NCI-H2171 (cell line): ENCODE measurements at regions not wholly inside any gene's neighbourhood (a gene's known extent, or its start where the extent isn't known, plus 50 kb on each side); places are given as distances from the start of the nearest gene placed in this dataset.
"Not testable (repeated sequence)": the region's sequence is repeated elsewhere in the genome, so short reads cannot be mapped to it uniquely, and the experiment has no call there.

ENCODE experiments used
- DNase-seq: peaks from one replicate; lab custom pipeline; 2025; lab: John Stamatoyannopoulos, UW

DNA sequence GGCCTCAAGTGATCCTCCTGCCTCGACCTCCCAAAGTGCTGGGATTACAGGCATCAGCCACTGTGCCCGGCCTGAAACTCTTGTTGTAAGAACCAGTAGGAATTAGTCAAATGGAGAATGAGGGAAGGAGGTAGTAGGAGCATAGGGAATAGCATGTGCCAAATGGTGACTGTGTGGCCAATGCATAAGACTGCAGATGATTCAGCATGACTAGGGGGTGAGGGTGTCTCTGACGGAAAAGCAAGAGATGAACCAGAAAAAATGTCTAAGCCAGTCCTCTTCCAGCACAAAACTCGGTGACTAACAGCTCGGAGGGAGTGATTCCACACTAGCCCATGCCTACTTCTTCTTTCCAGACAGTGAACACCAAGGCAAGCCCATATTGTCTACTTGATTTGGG lies 58.2 kb upstream of the DUSP21 start:
- DNase-seq, result no peak

DNA sequence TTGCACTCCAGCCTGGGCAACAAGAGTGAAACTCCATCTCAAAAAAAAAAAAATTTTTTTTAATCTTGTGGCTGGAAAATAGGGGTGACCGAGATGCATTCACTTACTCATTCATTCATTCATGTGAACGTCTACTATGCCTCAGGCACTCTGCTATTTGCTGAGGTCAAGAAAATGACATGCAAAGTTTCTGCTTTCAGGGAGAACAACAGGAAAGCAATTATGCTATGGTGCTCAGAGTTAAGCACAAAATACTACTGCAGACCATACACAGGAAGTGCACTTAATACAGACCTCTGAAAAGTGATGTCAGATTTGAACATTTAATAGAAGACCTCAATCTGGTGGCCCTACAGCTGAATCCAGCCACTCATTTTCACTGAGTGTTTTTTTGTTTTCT lies 59.6 kb upstream of the DUSP21 start:
- no peak for DNase-seq

DNA sequence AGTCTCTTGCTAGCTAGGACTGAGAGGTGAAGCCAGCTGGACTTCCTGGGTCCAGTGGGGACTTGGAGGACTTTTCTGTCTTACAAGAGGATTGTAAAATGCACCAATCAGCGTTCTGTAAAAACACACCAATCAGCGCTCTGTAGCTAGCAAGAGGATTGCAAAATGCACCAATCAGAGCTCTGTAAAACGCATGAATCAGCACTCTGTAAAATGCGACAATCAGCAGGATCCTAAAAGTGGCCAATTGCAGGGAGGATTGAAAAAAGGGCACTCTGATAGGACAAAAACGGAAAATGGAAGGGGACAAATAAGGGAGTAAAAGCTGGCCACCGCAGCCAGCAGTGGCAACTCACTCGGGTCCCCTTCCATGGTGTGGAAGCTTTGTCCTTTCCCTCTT lies 65.6 kb upstream of the DUSP21 start:
- DNase-seq, result no peak

DNA sequence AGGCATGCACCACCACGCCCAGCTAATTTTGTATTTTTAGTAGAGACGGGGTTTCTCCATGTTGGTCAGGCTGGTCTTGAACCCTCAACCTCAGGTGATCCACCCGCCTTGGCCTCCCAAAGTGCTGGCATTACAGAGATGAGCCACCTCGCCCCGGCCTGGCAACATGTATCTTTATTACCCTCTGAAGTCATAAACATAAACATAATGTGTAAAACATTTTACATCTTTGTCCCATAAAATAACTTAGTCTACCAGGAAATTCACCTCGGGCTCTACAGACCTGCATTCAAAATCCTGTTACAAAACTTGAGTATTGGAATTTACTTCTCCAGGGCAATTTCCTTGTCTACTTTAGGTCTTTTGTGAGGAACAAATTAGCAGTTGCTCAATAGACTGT lies 68.1 kb upstream of the DUSP21 start:
- no peak for DNase-seq

DNA sequence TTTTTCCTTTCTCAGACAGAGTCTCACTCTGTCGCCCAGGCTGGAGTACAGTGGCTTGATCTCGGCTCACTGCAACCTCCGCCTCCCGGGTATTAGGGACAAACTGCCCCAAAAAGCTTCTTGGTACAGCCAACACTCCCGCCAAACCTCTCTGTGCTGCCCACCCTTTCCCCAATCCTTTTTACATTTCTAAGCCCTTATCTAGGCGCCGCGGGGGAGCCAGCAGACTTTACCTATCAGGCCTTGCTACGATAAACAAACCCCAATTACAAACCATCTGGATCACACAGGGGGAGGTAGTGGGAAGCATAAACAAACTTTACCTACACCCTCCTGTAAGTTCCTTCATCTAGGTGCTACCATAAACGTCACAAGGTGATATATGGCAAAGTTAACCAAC lies 69.8 kb upstream of the DUSP21 start:
- not testable (repeated sequence) for DNase-seq

DNA sequence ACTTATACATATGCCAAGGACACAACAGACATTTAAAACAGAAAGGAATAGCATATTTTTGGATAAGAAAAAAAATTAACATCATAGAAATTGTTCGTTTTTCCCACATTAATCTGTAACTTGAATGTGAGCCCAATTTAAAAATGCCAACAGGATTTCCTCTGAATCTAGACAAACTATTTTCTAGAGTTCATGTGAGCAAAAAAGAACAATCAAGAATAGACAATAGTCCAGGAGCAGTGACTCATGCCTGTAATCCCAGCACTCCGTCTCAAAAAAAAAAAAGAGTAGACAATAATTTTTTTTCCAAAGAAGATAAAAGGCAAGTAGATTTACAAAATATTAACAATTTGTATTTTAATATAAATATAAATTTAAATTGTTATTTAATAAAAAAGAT lies 73.7 kb upstream of the DUSP21 start:
- DNase-seq, result no peak

DNA sequence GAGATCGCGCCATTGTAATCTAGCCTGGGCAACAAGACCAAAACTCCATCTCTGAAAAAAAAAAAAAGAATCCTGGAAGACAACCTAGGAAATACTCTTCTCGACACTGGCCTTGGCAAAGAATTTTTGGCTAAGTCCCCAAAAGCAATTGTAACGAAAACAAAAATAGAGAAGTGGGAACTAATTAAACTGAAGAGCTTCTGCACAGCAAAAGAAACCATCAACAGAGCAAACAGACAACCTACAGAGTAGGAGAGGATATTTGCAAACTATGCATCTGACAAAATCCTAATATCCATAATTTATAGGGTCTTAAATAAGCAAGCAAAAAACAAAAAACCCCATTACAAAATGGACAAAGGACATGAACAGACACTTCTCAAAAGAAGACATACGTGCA lies 76.5 kb upstream of the DUSP21 start:
- DNase-seq, result no peak

DNA sequence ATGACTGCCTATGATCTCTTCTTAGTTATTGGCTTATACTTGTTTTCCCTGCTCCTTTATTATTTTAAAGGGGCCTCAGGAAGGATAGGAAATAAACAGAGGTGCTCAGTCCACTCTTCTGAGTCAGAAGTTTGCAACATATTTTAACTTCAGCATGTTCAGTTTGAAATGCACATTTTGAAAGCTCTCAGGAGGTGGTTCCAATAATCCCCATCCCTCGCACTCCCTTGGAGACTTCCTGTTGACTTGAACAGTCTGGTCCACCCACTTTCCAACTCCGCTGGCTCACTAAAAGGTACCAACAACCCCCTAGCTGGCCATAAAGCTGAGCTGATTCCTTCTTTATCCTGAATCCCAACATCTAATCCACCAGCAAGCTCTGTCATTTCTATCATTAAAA lies 78.3 kb upstream of the DUSP21 start:
- no peak for DNase-seq

DNA sequence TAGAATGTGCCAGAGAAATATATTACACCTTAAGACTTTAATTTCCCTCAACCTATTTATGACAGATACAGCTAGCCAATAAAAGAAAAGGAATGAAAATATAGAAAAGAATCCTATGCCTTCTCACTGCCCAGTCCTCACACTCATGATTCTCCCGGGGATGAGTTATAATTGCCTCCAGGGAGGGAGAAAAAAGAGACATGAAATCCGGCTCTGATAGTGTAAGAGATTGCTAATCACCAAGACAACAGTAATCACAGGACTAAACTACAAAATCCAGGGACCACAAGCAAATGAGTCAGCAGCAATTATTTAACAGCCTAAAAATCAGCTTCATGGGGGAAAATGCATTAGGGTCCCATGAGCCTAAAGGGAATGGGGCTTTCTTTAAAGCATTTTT lies 95.9 kb upstream of the DUSP21 start:
- DNase-seq, result no peak

DNA sequence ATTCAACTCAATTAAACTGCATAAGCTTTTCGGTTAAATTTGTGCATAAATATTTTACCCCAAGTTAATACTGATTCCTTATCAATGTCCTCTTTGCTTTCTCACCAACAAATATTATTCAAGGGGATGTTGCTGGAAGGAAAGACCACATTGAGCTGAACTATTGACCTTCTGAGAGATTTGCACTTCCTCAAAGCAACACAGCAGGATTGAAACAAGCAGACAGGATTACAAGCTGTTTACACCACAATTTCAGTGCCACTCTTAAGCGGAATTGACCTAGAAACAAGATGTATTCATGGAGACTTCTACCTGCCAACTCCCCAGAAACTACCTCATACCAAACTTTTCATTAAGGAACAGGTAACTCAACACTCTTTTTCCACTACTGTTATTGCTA lies 96.5 kb upstream of the DUSP21 start:
- no peak for DNase-seq

DNA sequence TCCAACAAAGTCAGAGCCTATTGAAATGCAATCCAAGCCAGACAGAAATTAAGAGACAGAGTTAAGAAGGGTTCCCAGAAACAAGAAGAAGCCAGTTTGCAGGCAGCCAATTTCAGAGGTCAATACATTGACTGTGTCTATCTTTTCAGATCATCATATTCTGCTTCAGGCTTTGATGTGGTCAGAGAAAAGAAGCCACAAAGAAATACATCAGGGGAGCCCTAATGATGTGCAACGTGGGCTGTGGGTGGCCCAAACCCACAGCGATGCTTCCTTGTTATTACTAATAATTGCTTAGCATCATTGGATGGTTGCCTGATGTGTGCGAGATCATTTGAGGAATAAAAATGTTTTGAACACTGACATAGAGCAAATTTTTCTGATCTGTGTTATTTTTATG lies 99.0 kb upstream of the DUSP21 start:
- no peak for DNase-seq

DNA sequence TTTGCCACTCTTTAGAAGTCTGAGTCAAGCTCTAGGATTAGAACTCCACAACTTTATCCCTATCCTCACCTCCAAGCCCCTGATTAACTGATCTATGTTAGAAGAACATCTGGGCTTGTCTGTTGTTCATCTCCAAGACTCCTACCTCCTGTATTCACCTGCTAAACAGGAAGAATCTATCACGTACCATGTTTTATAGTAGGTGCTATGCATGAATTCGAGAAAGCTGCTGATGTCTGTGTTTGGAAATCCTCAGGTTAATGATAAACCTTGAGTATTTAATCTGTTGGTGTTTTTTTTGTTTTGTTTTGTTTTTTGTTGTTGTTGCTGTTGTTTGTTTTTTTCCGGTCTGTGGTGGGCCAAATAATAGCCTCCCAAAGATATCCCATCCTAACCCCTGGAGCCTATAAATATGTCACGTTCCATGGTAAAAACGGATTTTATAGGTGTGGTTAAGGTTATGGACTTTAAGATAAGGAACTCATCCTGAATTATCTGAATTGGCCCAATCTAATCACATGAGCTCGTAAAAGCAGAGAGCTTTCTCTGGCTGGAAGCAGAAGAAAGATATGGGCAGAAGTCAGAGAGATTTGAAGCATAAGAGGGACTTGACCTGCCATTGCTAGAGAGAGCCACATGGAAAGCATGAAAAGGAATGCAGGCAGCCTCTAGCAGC lies 101.2 kb upstream of the DUSP21 start:
- no peak for DNase-seq

DNA sequence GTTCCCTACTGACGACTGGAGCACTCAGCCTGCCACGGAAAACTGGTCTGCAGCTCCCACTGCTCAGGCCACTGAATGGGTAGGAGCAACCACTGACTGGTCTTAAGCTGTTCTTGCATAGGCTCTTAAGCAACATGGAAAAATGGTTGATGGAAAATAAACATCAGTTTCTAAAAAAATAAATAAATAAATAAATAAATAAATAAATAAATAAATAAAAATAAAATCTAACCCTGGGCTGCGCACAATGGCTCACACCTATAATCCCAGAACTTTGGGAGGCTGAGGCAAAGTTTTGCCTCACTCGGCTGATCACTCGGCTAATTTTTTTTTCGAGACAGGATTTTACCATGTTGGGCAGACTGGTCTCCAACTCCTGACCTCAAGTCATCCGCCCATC lies 102.0 kb upstream of the DUSP21 start:
- not testable (repeated sequence) for DNase-seq

DNA sequence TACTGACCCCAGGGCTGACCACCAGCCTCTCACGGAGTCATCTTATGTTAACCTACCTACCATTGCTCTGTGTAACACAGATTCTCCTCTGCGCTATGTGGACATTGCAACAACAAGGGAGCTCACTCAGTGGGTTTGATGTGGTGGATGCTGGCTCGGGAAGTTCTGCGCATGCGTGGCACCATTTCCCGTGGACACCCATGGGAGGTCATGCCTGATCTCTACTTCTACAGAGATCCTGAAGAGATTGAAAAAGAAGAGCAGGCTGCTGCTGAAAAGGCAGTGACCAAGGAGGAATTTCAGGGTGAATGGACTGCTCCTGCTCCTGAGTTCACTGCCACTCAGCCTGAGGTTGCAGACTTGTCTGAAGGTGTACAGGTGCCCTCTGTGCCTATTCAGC lies 102.4 kb upstream of the DUSP21 start:
- not testable (repeated sequence) for DNase-seq

DNA sequence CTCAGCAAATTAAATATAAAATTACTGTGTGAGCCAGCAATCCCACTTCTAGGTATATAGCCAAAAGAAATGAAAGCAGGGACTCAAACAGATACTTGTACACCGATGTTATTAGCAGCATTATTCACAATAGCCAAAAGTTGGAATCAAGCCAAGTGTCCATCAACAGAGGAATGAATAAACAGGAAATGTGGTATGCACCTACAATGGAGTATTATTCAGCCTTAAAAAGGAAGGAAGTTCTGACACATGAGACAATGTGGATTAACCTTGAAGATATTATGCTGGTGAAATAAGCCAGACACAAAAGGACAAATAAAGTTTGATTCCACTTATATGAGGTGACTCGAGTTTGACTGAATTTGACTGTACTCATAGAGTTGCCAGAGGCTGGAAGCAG lies 108.3 kb upstream of the DUSP21 start:
- DNase-seq, result no peak

DNA sequence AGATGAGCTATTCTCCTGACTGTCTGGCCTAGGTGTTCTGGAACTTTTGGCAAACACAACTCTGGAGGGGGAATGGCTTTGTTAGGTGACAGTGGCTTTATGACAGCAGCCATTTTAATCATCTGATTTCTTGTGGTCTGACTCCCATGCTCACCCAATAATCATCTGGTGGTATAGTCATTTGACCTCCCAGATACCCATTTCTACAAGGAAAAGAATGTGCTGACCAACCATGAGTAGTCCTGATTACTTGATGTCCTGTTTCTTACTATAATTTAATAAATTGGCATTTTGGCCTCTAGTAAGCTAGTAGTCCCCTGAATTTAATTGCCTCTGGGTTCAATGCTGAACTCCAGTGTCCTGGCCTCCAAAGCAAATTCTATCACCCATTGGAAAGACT lies 109.9 kb upstream of the DUSP21 start:
- DNase-seq, result no peak

DNA sequence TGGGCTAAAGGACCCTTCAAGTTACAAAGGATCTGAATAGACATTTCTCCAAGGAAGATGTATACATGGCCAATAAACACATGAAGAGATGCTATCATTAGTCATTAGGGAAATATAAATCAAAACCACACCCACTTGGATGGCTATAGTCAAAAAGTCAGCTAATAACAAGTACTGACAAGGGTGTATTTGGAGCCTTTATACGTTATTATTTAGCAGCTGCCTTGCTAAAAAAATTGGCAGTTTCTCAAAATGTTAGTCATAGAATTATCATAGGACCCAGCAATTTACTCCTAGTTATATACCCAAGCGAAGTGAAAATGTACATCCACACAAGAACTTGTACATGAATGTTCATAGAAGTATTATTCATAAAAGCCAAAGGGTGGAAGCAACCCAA lies 112.7 kb upstream of the DUSP21 start:
- DNase-seq, result no peak

DNA sequence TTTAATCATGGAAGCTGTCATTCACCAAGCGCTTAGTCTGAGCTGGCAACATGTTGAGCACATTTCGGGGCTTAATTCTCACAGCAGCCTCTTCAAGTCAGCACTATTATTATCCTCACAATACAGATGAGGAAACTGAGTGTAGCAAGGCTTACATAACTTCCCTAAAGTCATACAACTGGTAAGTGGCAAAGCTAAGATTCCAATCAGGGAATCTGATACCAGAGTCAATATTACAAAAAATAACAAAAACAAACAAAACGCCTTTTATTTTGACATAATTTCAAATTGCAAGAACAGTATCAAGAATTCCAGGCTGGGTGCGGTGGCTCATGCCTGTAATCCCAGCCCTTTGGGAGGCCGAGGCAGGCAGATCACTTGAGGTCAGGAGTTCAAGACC lies 120.4 kb upstream of the DUSP21 start:
- DNase-seq, result no peak

DNA sequence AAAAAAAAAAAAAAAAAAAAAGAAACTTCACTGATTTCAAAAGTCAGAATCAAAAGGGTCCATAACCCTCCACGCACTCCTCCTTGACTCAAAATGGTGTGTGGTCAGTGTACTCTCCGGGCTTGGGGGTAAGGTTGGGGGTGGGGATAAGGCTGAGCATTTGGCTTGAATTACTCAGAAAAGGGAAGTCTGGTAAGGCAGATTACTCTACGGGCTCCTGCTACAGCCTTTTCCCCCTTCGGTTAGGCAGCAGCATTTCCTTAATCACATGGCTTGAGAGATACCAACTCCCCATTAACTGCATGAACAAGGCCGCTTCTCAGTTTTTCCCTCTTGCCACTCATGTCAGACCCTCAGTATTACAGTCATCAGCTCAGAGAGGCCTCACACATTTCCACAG lies 135.4 kb upstream of the DUSP21 start:
- no peak for DNase-seq

DNA sequence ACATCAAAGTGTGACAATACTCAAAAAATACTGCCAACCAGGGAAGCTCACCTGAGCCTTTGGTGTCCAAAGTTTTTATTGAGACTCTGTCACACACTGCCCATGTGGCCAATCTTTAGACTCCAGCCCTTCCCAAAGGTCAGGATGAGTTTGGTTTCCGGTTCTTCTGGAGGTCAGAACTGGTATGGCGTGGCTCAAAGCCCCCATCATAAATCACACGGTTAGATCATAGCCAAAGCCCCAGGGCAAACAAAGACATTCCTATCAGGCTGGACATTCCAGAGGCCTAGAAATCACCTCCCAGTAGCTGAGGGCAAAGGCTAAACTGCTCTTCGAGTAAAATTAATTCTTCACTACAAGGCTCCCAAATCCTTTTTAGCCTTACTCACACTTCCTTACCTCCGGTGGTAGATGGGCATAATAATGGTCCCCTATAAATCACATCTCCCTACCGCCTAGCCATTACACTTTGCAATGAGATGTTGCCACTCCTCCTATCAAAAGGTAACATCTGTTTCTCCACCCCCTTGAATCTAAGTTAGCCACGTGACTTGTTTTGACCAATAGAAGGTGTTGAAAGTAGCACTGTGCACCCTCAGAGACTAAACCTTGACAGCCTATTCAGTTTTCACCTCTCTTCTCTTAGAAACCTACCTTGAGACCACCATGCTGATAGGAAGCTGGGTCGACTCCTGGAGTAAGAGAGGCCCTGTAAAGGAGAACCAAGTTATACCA lies 137.8 kb upstream of the DUSP21 start:
- DNase-seq, result no peak

DNA sequence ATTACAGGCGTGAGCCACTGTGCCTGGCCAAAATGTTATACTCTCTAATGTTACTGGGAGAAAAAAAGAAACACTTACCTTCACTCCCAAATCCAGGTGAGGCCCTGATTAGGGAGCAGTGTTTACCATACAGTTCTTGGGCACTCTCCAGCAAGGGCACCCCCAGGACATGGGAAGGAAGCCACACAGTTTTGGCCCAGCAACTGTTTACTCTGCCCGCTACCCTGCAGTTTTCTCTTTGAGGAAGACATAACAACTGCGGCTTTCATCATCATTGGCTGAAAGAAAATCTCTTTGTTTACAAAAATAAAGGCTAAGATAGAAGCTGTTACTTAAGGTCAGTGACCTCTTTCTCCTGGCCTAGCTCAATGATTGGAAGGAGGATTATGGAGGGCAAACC lies 145.5 kb upstream of the DUSP21 start:
- DNase-seq, result no peak

DNA sequence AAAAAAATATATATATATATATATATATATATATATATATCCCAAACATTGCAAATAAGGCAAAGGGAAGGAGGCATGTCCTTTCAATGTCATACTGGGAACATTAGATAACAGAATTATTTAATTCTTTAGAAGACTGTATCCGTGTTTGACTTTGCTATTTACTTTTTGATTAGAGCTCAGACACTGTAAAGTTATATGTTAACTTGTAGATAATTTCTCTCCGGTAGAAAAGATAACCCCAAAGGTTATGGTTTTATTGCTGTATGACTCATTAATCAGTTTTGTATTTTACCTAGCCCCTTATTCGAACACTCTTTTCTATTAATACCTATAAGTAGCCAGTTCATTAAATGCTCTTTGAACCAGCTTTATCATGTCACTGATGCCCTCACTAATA lies 150.6 kb upstream of the DUSP21 start:
- no peak for DNase-seq

DNA sequence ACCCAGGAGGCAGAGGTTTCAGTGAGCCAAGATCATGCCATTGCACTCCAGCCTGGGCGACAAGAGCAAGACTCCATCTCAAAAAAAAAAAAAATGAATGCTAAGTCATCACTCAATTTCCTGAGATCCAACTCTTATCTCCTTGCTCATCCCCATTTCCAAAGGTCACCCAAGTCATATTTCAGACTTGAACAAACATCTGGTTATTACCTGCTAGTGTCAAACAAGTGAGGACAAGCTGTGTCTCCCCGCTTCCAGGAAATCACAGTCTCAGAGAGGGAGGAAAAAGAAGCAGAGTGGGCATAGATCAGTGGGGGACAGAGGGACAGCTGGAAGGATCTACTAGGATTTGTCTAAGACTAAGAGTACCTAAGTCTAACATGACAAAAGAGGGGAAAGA lies 147.5 kb upstream of the FUNDC1 start:
- no peak for DNase-seq

DNA sequence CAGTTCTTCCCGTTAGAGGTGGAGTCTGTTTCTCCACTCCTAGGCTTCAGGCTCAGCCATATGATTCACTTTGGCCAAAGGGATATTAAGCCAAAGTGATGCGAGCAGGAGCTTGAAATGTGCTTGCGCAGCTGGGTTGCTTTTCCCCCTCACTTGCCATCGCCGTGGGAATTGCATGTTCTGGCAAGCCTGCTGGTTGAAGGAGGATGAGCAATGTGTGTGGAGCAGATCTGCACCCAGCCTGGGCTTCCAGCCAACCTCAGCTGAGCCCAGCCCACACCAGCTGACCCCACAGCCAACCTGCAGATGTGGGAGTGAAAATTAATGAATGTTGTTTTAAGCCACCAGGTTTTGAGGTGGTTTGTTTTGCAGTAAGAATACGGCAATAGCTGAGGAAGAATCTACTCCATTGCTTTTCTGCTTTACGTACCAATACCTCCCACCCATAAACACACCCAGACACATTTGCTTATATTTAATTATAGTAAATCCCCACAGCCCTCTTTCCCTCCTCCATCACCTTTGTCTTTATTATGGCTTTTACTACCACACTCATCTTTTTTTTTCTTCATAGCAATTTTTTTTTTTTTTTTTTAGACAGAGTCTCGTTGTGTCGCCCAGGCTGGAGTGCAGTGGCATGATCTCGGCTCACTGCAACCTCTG lies 132.8 kb upstream of the FUNDC1 start:
- peak; percentile 81 for DNase-seq
